ENCODE measurements at regions not wholly inside any gene's neighbourhood (a gene's known extent, or its start where the extent isn't known, plus 50 kb on each side); places are given as distances from the start of the nearest gene placed in this dataset.

DNA sequence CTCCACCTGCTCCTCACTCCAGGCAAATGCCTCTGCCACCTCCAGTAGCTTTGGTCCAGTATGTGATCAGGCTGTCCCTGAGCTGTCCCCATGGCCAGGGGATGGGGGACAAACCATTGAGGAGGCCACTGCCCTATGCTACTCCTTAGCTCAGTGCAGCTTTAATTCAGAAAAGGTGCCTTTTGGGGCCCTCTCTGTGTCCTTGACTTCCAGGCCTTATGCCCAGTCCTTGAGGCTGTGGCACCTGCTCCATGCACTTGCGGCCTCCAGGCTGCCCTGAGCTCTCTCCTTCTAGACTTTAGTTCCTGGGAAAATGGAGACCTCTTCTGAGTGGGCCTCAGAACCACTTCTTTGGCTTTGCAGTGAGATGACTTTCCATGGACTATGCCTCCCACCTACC lies 650.8 kb upstream of the CELF2 start:
- no peak for DNase-seq

GRCh38 chr10:10367264-10367663 lies 650.4 kb upstream of the CELF2 start:
- DNase-seq = no peak

DNA sequence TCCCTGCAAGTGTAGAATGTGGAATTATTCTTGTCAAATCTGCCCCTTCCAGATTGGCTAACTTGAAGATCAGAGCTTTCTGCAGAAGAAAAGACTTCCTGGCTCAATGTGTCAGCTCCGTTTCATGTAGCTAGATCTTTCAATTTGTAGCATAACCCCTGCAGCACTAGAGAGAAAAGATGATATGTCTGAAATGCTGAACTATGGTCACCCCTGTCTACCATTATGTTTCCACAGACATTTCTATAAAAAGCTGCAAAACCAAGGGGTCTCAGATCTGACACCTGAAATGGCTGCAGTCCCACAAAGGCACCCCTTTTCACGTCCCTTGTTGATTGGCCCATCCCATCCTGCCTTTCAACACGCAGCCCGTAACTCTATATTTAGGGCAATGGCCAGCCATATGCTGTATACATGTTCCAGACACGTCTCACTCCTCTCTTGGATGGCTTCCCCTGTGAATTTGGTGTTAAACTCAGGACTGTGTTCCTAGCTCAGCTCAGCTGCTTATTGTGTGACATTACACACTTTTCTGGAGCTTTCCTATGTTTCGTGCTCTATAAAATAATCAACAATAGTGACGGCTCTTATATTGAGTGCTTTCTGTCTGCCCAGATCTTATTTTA lies 648.6 kb upstream of the CELF2 start:
- DNase-seq = no peak

DNA sequence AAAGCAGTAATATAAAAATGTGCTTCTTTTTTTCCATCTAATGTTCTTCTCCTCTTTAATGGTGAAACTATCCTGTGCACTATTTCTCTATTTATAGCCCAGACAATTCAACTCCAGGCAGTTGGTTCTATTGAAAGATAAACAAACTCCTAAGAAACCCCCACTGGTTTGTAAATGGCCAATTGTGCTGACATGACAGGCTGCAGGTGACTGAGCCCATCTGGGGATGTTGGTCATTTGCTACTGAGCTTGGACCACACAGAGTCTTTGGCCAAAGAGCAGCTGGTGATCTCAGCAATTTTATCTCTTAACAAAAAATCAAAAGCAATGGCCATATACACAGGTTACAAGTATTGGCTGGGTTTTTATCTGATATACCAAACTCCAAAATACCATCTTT lies 631.8 kb upstream of the CELF2 start:
- DNase-seq = no peak

DNA sequence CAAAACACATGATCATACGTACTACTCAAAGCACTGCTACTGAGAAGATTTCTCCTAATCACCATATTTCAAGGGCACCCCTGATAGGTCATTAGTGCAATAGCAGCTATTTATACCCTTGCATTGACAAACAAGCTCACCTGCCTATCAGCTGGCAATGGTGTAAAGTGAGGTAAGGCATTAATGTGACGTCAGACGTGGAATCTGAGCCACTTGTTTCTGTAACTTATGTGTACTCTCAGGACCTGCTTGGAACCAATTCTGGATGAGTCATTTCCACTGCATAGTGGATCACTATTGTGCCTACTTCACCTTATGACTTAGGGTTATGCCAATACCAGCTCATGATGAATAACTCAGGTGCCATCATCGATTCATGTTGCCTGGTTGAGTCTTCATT lies 628.5 kb upstream of the CELF2 start:
- DNase-seq = no peak

DNA sequence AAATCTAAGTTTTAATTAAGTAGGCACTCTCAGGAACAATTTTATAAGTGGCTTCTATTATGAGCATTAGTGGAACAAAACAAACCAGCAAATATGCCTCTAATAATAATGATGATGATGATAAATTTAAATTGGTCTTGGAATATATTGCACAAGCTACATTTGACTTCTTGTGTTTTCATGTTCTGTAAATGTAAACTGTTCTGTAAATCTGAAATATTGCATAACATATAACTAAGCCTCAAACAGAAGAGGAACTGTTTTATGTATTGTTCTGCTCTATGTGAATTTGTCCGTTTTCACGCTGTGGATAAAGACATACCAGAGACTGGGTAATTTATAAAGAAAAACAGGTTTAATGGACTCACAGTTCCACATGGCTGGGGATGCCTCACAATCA lies 625.2 kb upstream of the CELF2 start:
- DNase-seq = no peak

DNA sequence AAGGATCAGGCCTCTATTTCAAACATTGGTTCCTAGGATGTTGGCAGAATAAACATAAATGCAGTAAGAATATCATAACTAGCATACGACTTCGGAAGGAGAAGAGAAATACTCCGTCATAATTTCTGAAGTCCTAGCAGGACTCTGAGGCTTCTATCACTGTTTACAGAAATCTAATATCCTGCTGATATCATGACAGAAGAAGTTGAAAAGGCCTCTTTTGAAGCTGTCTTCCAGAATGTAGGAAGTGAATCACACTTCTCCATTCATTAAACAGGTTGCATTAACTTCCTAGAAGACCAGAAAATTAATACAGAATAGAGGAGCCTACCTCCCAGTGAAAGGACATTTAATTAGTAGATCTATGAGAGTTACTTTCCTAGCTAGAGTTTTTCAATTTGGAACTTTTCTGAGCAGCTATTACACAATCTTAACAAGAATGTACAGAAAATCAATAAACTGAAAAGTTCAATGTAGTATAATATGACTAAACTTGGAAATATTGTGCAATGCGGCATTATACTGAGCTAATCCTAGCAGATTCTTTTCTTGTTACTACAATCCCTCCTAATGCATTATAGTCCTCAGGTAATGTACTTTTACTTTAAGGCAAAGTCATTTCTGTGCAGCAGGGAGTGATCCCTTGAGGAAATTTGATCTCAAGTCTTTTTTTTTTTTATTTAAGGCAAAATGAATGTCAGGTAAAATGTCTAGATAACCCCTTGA lies 622.6 kb upstream of the CELF2 start:
- no peak for DNase-seq

- no peak for DNase-seq
Observed at GRCh38 chr10:10396601-10397000, 621.1 kb upstream of the CELF2 start.

GRCh38 chr10:10397906-10398305 lies 619.8 kb upstream of the CELF2 start:
- no peak for DNase-seq

- no peak for DNase-seq
Observed at GRCh38 chr10:10403762-10404161, 613.9 kb upstream of the CELF2 start.

- DNase-seq = no peak
Observed at GRCh38 chr10:10417671-10418070, 600.0 kb upstream of the CELF2 start.

- DNase-seq = no peak
Observed at GRCh38 chr10:10418387-10418786, 599.3 kb upstream of the CELF2 start.

DNA sequence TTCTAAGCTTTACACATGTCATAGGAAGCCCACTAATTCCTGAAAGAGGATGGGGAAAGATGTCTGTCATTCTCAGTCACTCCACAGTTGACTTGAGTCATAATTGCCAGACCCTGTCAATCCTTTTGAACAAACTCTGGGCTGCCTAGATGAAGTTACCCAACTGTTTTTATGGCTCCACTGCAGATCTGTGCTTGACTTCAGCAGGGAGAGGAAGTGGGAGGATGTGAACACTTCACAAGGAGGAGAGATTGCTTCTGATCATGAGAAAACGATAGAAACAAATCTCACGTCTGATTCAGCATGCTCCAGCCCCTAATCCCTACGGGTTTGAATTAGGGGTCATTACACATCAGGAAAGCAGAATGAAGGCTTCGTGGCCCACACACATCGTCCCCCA lies 596.6 kb upstream of the CELF2 start:
- DNase-seq = no peak

GRCh38 chr10:10431422-10432066 lies 586.1 kb upstream of the CELF2 start:
- DNase-seq = no peak

DNA sequence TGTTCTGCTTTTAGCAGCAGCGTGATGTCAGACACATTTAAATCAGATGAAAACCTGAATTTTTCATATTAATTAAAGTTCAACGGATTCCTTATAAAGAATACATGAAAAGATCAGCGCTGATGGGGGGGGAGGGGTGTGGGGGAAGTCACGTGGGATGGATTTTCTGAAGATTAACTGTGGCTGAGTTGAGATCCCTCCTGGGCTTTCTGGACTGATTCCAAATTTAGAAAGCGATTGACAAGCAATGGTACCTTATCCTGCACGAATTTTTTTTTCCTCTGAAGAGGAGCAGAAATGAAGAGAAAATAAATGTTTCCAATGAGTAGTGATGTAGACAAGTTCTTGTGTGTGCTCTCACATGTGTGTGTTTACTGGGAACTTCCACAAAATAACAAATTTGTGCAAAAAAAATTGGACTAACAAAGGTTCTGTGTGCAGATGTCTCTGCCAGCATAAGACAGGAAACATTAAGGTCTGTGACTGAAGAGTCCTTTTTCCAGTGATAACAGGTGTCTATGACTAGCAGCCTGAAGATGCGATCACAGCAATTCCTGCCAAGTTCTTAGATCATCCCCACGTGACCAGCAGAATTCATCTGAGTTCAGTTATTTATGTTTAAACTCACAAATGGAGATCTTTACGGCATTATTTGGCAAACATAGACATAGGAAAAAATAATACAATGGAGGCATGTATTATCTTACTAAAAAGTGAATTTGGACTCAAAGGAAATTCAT lies 585.2 kb upstream of the CELF2 start:
- no peak for DNase-seq

DNA sequence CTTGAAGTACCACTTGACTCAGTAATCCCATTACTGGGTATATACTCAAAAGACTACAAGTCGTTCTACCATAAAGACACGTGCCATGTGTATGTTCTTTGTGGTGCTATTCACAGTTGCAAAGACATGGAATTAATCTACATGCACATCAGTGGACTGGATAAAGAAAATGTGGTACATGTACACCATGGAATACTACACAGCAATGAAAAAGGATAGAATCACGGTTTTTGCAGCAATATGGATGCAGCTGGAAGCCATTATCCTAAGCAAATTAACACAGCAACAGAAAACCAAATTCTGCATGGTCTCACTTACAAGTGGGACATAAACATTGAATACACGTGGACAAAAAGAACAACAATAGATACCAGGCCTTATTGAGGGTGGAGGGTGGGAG lies 583.4 kb upstream of the CELF2 start:
- no peak for DNase-seq

- no peak for DNase-seq
Observed at GRCh38 chr10:10437886-10438285, 579.8 kb upstream of the CELF2 start.

- no peak for DNase-seq
Observed at GRCh38 chr10:10438335-10439100, 579.2 kb upstream of the CELF2 start.

DNA sequence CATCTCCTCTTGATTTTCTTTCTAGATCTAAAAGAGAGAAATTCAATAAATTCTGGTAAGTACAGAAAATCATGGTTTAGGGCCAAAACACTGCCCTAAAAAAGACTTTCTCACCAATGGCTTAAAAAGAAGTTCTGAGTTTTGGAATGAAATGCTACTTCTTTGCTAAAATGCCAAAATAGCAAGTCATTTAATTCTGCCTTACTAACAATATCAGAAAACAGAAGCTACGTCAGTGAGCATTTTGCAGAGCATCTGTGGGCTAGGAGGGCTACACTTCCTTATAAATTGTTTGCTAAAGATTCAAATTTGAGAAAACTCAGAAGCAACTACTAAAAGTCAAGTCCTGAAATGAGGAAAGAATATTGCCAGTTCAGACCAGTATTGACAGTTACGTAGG lies 560.8 kb upstream of the CELF2 start:
- DNase-seq = no peak

DNA sequence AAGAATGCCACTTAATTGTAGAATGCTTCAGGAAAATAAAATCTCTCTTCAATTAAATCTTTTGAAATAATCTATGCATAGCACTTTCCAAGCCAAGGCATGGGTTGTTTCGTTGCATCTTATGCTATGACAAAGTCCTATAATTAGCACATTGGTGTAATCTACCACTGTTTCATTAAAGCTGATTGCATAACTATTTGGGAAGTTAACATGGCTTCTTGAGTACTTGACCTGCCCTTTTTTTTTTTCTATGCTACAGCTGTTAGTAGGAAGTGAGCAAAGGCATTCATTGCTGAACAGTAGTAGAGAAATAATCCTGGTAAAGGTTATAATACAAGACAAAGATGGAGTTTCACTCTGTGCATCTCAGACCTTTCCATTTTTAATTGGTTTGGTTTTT lies 557.2 kb upstream of the CELF2 start:
- no peak for DNase-seq

DNA sequence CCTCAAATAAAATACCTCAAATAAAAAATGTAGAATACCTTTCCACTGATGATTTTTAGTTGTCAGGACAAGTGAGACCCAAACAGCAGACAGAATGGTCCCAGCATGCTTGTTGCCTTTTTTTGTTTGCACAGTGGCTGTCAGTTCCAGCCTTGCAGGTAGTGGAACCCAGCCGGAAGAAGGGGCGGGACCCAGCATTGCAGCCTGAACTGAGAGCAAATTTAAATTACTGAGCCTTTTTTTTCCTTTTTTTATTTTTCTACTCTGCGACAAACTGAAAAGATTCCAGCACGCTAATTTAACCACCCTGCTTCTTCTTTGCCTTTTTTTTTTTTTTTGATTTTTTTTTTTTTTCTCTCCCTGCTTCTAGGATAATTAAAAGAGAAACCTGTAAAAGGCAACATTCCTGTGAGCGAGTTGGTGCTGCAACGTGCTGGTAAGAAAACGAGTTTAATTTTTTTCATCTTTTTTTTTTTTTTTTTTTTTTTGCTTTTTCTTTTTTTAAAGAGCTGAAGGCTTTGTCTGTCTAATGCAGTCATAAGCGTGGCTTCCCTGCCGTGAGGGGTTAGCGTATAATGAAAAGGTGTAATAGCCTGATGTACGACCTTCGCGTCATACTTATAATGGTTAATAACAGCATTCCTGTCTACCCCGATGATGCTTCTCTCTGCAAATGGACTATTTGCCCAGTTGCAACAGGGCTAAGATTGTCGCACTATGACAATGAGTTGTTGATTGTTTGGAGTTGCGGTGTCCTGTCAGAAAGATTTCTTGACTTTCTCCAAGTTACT lies 555.3 kb upstream of the CELF2 start:
- DNase-seq = no peak

- no peak for DNase-seq
Observed at GRCh38 chr10:10471758-10472157, 545.9 kb upstream of the CELF2 start.
